ENCODE measurements at regions not wholly inside any gene's neighbourhood (a gene's known extent, or its start where the extent isn't known, plus 50 kb on each side); places are given as distances from the start of the nearest gene placed in this dataset.

- TF ChIP-seq CTCF (IDR thresholded peaks at IDR 0.05) (no peak), POLR2A (IDR thresholded peaks at IDR 0.05) (no peak)
Measured at GRCh38 chr1:234707641-234708040, 97.7 kb upstream of the IRF2BP2 start.

All from transverse colon (tissue), 3 donors.